ENCODE measurements at regions not wholly inside any gene's neighbourhood (a gene's known extent, or its start where the extent isn't known, plus 50 kb on each side); places are given as distances from the start of the nearest gene placed in this dataset.
"Not testable (repeated sequence)": the region's sequence is repeated elsewhere in the genome, so short reads cannot be mapped to it uniquely, and the experiment has no call there.

- DNase-seq = not testable (repeated sequence)
Measured at GRCh38 chr14:48267926-48268325, 592.5 kb upstream of the MDGA2 start.

- DNase-seq = not testable (repeated sequence)
Measured at GRCh38 chr14:48266201-48266600, 590.8 kb upstream of the MDGA2 start.

- DNase-seq = no peak
Measured at GRCh38 chr14:48261436-48261835, 586.0 kb upstream of the MDGA2 start.

- DNase-seq = not testable (repeated sequence)
Measured at GRCh38 chr14:48260394-48261295, 585.2 kb upstream of the MDGA2 start.

- not testable (repeated sequence) for DNase-seq
Measured at GRCh38 chr14:48259876-48260275, 584.5 kb upstream of the MDGA2 start.

GRCh38 chr14:48259232-48259631 is 583.8 kb upstream of the MDGA2 start:
- not testable (repeated sequence) for DNase-seq

GRCh38 chr14:48258703-48259102 is 583.3 kb upstream of the MDGA2 start:
- not testable (repeated sequence) for DNase-seq

- DNase-seq = no peak
Measured at GRCh38 chr14:48253020-48253419, 577.6 kb upstream of the MDGA2 start.

- DNase-seq = no peak
Measured at GRCh38 chr14:48251290-48251689, 575.9 kb upstream of the MDGA2 start.

GRCh38 chr14:48250575-48250974 is 575.2 kb upstream of the MDGA2 start:
- no peak for DNase-seq

GRCh38 chr14:48247977-48248376 is 572.6 kb upstream of the MDGA2 start:
- DNase-seq = no peak

- DNase-seq = no peak
Measured at GRCh38 chr14:48243900-48244299, 568.5 kb upstream of the MDGA2 start.

- no peak for DNase-seq
Measured at GRCh38 chr14:48229091-48229490, 553.7 kb upstream of the MDGA2 start.

- DNase-seq = no peak
Measured at GRCh38 chr14:48193893-48194292, 518.5 kb upstream of the MDGA2 start.

- not testable (repeated sequence) for DNase-seq
Measured at GRCh38 chr14:48149624-48150023, 474.2 kb upstream of the MDGA2 start.

- DNase-seq = peak in 1 of 3 donors; percentile 4
Measured at GRCh38 chr14:48140804-48141203, 465.4 kb upstream of the MDGA2 start.

- no peak for DNase-seq
Measured at GRCh38 chr14:48129472-48129871, 454.1 kb upstream of the MDGA2 start.

GRCh38 chr14:48127674-48128073 is 452.3 kb upstream of the MDGA2 start:
- no peak for DNase-seq

- peak; percentile 1 to 4 (median 3) for DNase-seq
Measured at GRCh38 chr14:48125654-48126053, 450.2 kb upstream of the MDGA2 start.

GRCh38 chr14:48113713-48114112 is 438.3 kb upstream of the MDGA2 start:
- DNase-seq = no peak

- no peak for DNase-seq
Measured at GRCh38 chr14:48111151-48111550, 435.7 kb upstream of the MDGA2 start.

GRCh38 chr14:48107646-48108045 is 432.2 kb upstream of the MDGA2 start:
- no peak for DNase-seq

GRCh38 chr14:48096897-48097296 is 421.5 kb upstream of the MDGA2 start:
- no peak for DNase-seq

- no peak for DNase-seq
Measured at GRCh38 chr14:48086516-48086915, 411.1 kb upstream of the MDGA2 start.

All from muscle of back (tissue), 3 donors.